ENCODE measurements at regions not wholly inside any gene's neighbourhood (a gene's known extent, or its start where the extent isn't known, plus 50 kb on each side); places are given as distances from the start of the nearest gene placed in this dataset.
A peak's percentile ranks its signal among the peaks of the same experiment; 100 is the strongest.
"Not testable (repeated sequence)": the region's sequence is repeated elsewhere in the genome, so short reads cannot be mapped to it uniquely, and the experiment has no call there.

- DNase-seq: no peak
Observed at GRCh38 chr2:238704471-238705225, 143.2 kb upstream of the TWIST2 start.

- no peak for DNase-seq
Observed at GRCh38 chr2:238706163-238706562, 141.7 kb upstream of the TWIST2 start.

GRCh38 chr2:238706673-238707072 lies 141.2 kb upstream of the TWIST2 start:
- no peak for DNase-seq

GRCh38 chr2:238709325-238710025 lies 138.4 kb upstream of the TWIST2 start:
- no peak for DNase-seq

GRCh38 chr2:238710032-238710735 lies 137.7 kb upstream of the TWIST2 start:
- DNase-seq: peak; percentile 62

- DNase-seq: no peak
Observed at GRCh38 chr2:238710787-238711186, 137.1 kb upstream of the TWIST2 start.

- no peak for DNase-seq
Observed at GRCh38 chr2:238711346-238711745, 136.5 kb upstream of the TWIST2 start.

GRCh38 chr2:238712011-238712410 lies 135.9 kb upstream of the TWIST2 start:
- DNase-seq: no peak

GRCh38 chr2:238713198-238713826 lies 134.6 kb upstream of the TWIST2 start:
- no peak for DNase-seq

- no peak for DNase-seq
Observed at GRCh38 chr2:238714038-238714528, 133.8 kb upstream of the TWIST2 start.

GRCh38 chr2:238716171-238716570 lies 131.7 kb upstream of the TWIST2 start:
- no peak for DNase-seq

- no peak for DNase-seq
Observed at GRCh38 chr2:238716585-238716984, 131.3 kb upstream of the TWIST2 start.

GRCh38 chr2:238717084-238717483 lies 130.8 kb upstream of the TWIST2 start:
- DNase-seq: no peak

- DNase-seq: no peak
Observed at GRCh38 chr2:238719641-238720040, 128.2 kb upstream of the TWIST2 start.

GRCh38 chr2:238720232-238720672 lies 127.6 kb upstream of the TWIST2 start:
- DNase-seq: no peak

- DNase-seq: no peak
Observed at GRCh38 chr2:238722181-238722580, 125.7 kb upstream of the TWIST2 start.

- DNase-seq: no peak
Observed at GRCh38 chr2:238722883-238723282, 125.0 kb upstream of the TWIST2 start.

GRCh38 chr2:238723740-238724320 lies 124.1 kb upstream of the TWIST2 start:
- not testable (repeated sequence) for DNase-seq

- DNase-seq: no peak
Observed at GRCh38 chr2:238724728-238725127, 123.2 kb upstream of the TWIST2 start.

- no peak for DNase-seq
Observed at GRCh38 chr2:238725298-238725697, 122.6 kb upstream of the TWIST2 start.

GRCh38 chr2:238726670-238727584 lies 121.0 kb upstream of the TWIST2 start:
- no peak for DNase-seq
